Stomach (tissue), 4 donors: ENCODE measurements at regions not wholly inside any gene's neighbourhood (a gene's known extent, or its start where the extent isn't known, plus 50 kb on each side); places are given as distances from the start of the nearest gene placed in this dataset.

Source experiments
- POLR2A ChIP-seq, 4 donors: fragments of 450-650 bp; IDR thresholded peaks; one replicate each; pipeline ENCODE4 v1.6.1; 2016; ENCODE audit warnings: antibody characterized with exemption in 4 of 4, control low read depth in 2 of 4, mild to moderate bottlenecking in 1 of 4, moderate library complexity in 1 of 4
- POLR2AphosphoS5 ChIP-seq, 3 donors: sonication (generic); formaldehyde crosslinking; IDR thresholded peaks; one replicate each; pipeline ENCODE4 v1.6.1; 2016; ENCODE audit warnings: antibody characterized with exemption in 3 of 3

- TF ChIP-seq POLR2A (IDR thresholded peaks at IDR 0.05) (no peak), POLR2AphosphoS5 (IDR thresholded peaks at IDR 0.05) (no peak)
These were observed 60.8 kb downstream of the BTBD3 start for GRCh38 chr20:11978496-11978895.
